SH-SY5Y (cell line): ENCODE measurements at regions not wholly inside any gene's neighbourhood (a gene's known extent, or its start where the extent isn't known, plus 50 kb on each side); places are given as distances from the start of the nearest gene placed in this dataset.

Experiments
- GATA2 ChIP-seq: IDR thresholded peaks from 2 replicates; pipeline ENCODE4 v1.6.1; 2011; ENCODE audit warnings: mild to moderate bottlenecking, low read depth, low read length
- GATA3 ChIP-seq: IDR thresholded peaks from 2 replicates; pipeline ENCODE4 v1.6.1; 2011; ENCODE audit warnings: low read depth, mild to moderate bottlenecking, low read length, moderate library complexity

- no peak for TF ChIP-seq GATA2
- TF ChIP-seq GATA3, result no peak
These were observed 654.3 kb downstream of the SLC4A3 start for GRCh38 chr2:220281771-220282170.
